IMR-90 (cell line): ENCODE measurements at regions not wholly inside any gene's neighbourhood (a gene's known extent, or its start where the extent isn't known, plus 50 kb on each side); places are given as distances from the start of the nearest gene placed in this dataset.

Experiments
- ATAC-seq: fragments of 200-7000 bp; cut with Tn5 transposase; 2 replicates; pipeline ENCODE4 v1.9.1; 2020; ENCODE audit warnings: low read depth, mild to moderate bottlenecking, moderate library complexity
- BruUV-seq: library from RNA; stranded (reverse); fragments of 400-500 nt; replicated peaks from 2 replicates; lab custom pipeline; 2021; lab: Mats Ljungman, UMichigan
- CTCF ChIA-PET: fragments of 300-600 bp; formaldehyde crosslinking; extraction: SDS; loops from one replicate; lab custom pipeline; 2021; ENCODE audit warnings: antibody characterized with exemption; lab: Yijun Ruan, JAX
- POLR2A ChIA-PET: fragments of 300-600 bp; sonication (Branson Sonifier 250); formaldehyde crosslinking; loops from one replicate; lab custom pipeline; 2022; ENCODE audit warnings: antibody characterized with exemption; ENCODE audit not compliant: unreplicated experiment; lab: Charles Lee
- DNase-seq: peaks from one replicate; pipeline ENCODE4 v3.0.0; 2013
- H2AFZ ChIP-seq: replicated peaks from 2 replicates; pipeline ENCODE3; 2013; ENCODE audit warnings: low read length, mild to moderate bottlenecking; ENCODE audit not compliant: poor library complexity
- H2AK5ac ChIP-seq: 2 replicates; pipeline ENCODE4 v1.6.1; 2013; ENCODE audit warnings: low read depth, low read length, inconsistent platforms
- H2AK9ac ChIP-seq: replicated peaks from 2 replicates; pipeline ENCODE3; 2013; ENCODE audit warnings: mild to moderate bottlenecking, low read depth, low read length, moderate library complexity; ENCODE audit not compliant: poor library complexity
- H2BK120ac ChIP-seq: 2 replicates; pipeline ENCODE4 v1.6.1; 2013; ENCODE audit warnings: low read depth, low read length, inconsistent platforms
- H2BK15ac ChIP-seq: 3 replicates; pipeline ENCODE4 v1.6.1; 2013; ENCODE audit warnings: low read depth, low read length, inconsistent platforms
- H2BK20ac ChIP-seq: 2 replicates; pipeline ENCODE4 v1.6.1; 2013; ENCODE audit warnings: low read depth, mild to moderate bottlenecking, inconsistent platforms, low read length, moderate library complexity
- H2BK5ac ChIP-seq: 2 replicates; pipeline ENCODE4 v1.6.1; 2013; ENCODE audit warnings: mild to moderate bottlenecking, low read depth, low read length, inconsistent platforms; ENCODE audit not compliant: poor library complexity, severe bottlenecking
- H3K14ac ChIP-seq: replicated peaks from 2 replicates; pipeline ENCODE4 v1.6.1; 2013; ENCODE audit warnings: low read depth, low read length, inconsistent platforms
- H3K18ac ChIP-seq: 2 replicates; pipeline ENCODE4 v1.6.1; 2013; ENCODE audit warnings: low read depth, low read length, control low read depth
- H3K23ac ChIP-seq: 2 replicates; pipeline ENCODE4 v1.6.1; 2013; ENCODE audit warnings: low read depth, low read length, inconsistent platforms
- H3K27ac ChIP-seq: 2 replicates; pipeline ENCODE4 v1.5.1; 2013; ENCODE audit warnings: mild to moderate bottlenecking, control low read depth, low read length; ENCODE audit not compliant: insufficient read depth
- H3K27me3 ChIP-seq: 2 replicates; pipeline ENCODE4 v1.6.1; 2013; ENCODE audit warnings: low read length; ENCODE audit not compliant: control insufficient read depth, insufficient read depth
- H3K36me3 ChIP-seq: 2 replicates; pipeline ENCODE4 v1.6.1; 2013; ENCODE audit warnings: low read length, mixed read lengths; ENCODE audit not compliant: control insufficient read depth, insufficient read depth
- H3K4ac ChIP-seq: 2 replicates; pipeline ENCODE4 v1.6.1; 2013; ENCODE audit warnings: low read depth, low read length, inconsistent platforms
- H3K4me1 ChIP-seq: 2 replicates; pipeline ENCODE4 v1.6.1; 2013; ENCODE audit warnings: low read length, mixed read lengths; ENCODE audit not compliant: control insufficient read depth, insufficient read depth
- H3K4me2 ChIP-seq: 2 replicates; pipeline ENCODE4 v1.6.1; 2013; ENCODE audit warnings: low read depth, mild to moderate bottlenecking, control low read depth, low read length, moderate library complexity
- H3K4me3 ChIP-seq: 2 replicates; pipeline ENCODE4 v1.5.1; 2013; ENCODE audit warnings: low read depth, mild to moderate bottlenecking, control low read depth, low read length, moderate library complexity; ENCODE audit not compliant: insufficient read depth
- H3K56ac ChIP-seq: 2 replicates; pipeline ENCODE4 v1.6.1; 2013; ENCODE audit warnings: low read length, inconsistent platforms; ENCODE audit not compliant: insufficient read depth; ENCODE audit errors: extremely low read depth
- H3K79me1 ChIP-seq, 2 experiments: 2 replicates each; pipeline ENCODE4 v1.6.1; 2013; ENCODE audit warnings: low read length in 2 of 2, inconsistent platforms in 1 of 2, low read depth in 1 of 2
- H3K9ac ChIP-seq: 2 replicates; pipeline ENCODE4 v1.6.1; 2013; ENCODE audit warnings: low read depth, low read length, control low read depth
- H3K9me1 ChIP-seq: 2 replicates; pipeline ENCODE4 v1.6.1; 2013; ENCODE audit warnings: low read length, inconsistent platforms; ENCODE audit not compliant: insufficient read depth
- H3K9me3 ChIP-seq: 2 replicates; pipeline ENCODE4 v1.6.1; 2013; ENCODE audit warnings: low read length; ENCODE audit not compliant: control insufficient read depth, insufficient read depth
- H4K20me1 ChIP-seq: 2 replicates; pipeline ENCODE4 v1.6.1; 2013; ENCODE audit warnings: low read length, inconsistent platforms; ENCODE audit not compliant: insufficient read depth
- H4K5ac ChIP-seq: 2 replicates; pipeline ENCODE4 v1.6.1; 2013; ENCODE audit warnings: mild to moderate bottlenecking, low read depth, low read length, control low read depth
- H4K8ac ChIP-seq, 2 experiments: 2 replicates each; pipeline ENCODE4 v1.6.1; 2013; ENCODE audit warnings: low read depth in 2 of 2, low read length in 2 of 2, control low read depth in 1 of 2, inconsistent platforms in 1 of 2
- H4K91ac ChIP-seq: 2 replicates; pipeline ENCODE4 v1.6.1; 2013; ENCODE audit warnings: low read depth, low read length, inconsistent platforms; ENCODE audit not compliant: insufficient read depth
- BHLHE40 ChIP-seq: fragments of 150-350 bp; IDR thresholded peaks from 2 replicates; pipeline ENCODE4 v1.6.1; 2016; ENCODE audit warnings: mild to moderate bottlenecking, low read depth, low read length
- CEBPB ChIP-seq: IDR thresholded peaks from 2 replicates; pipeline ENCODE4 v1.6.1; 2012; ENCODE audit warnings: low read depth, low read length, improper control_type of control experiment
- CHD1 ChIP-seq: IDR thresholded peaks from 2 replicates; pipeline ENCODE4 v1.6.1; 2012; ENCODE audit warnings: low read depth, low read length, improper control_type of control experiment
- CTCF ChIP-seq: conservative IDR thresholded peaks from 2 replicates; pipeline ENCODE4 v1.5.1; 2012; ENCODE audit warnings: mild to moderate bottlenecking, low read depth, low read length, improper control_type of control experiment
- ELK1 ChIP-seq: fragments of 150-350 bp; IDR thresholded peaks from 2 replicates; pipeline ENCODE4 v1.6.1; 2016; ENCODE audit warnings: low read depth, mild to moderate bottlenecking, low read length, moderate library complexity, borderline replicate concordance
- FOS ChIP-seq: fragments of 150-350 bp; IDR thresholded peaks from 2 replicates; pipeline ENCODE4 v1.6.1; 2016; ENCODE audit warnings: low read depth, low read length
- MAFK ChIP-seq: IDR thresholded peaks from 2 replicates; pipeline ENCODE4 v1.6.1; 2012; ENCODE audit warnings: low read depth, low read length, improper control_type of control experiment
- MAZ ChIP-seq: IDR thresholded peaks from 2 replicates; pipeline ENCODE4 v1.6.1; 2012; ENCODE audit warnings: low read depth, mild to moderate bottlenecking, low read length, improper control_type of control experiment, moderate library complexity, borderline replicate concordance
- MXI1 ChIP-seq: IDR thresholded peaks from 2 replicates; pipeline ENCODE4 v1.6.1; 2012; ENCODE audit warnings: low read depth, mild to moderate bottlenecking, low read length, moderate library complexity, borderline replicate concordance
- NFE2L2 ChIP-seq: fragments of 150-350 bp; IDR thresholded peaks from 2 replicates; pipeline ENCODE4 v1.6.1; 2016; ENCODE audit warnings: low read depth, mild to moderate bottlenecking, low read length
- POLR2A ChIP-seq: IDR thresholded peaks from 2 replicates; pipeline ENCODE4 v1.6.1; 2012; ENCODE audit warnings: mild to moderate bottlenecking, low read depth, low read length
- RAD21 ChIP-seq: IDR thresholded peaks from 2 replicates; pipeline ENCODE4 v1.6.1; 2012; ENCODE audit warnings: low read length, improper control_type of control experiment
- RCOR1 ChIP-seq: IDR thresholded peaks from 2 replicates; pipeline ENCODE4 v1.6.1; 2012; ENCODE audit warnings: mild to moderate bottlenecking, low read length, improper control_type of control experiment; ENCODE audit not compliant: insufficient replicate concordance
- RFX5 ChIP-seq: IDR thresholded peaks from 2 replicates; pipeline ENCODE4 v1.8.0; 2012; ENCODE audit warnings: low read depth, mild to moderate bottlenecking, low read length, moderate library complexity
- SMC3 ChIP-seq: fragments of 150-350 bp; IDR thresholded peaks from 2 replicates; pipeline ENCODE4 v1.6.1; 2016; ENCODE audit warnings: low read depth, mild to moderate bottlenecking, antibody characterized with exemption, low read length, moderate library complexity
- USF2 ChIP-seq: fragments of 150-350 bp; IDR thresholded peaks from 2 replicates; pipeline ENCODE4 v1.6.1; 2017; ENCODE audit warnings: mild to moderate bottlenecking, antibody characterized with exemption, low read length, low read depth
- WGBS, 2 experiments: methylation state at CpG; one replicate each; pipeline versions ENCODE4 v1.1.5 to v1.1.7; 2013; ENCODE audit warnings: missing lambda C conversion rate in 2 of 2; ENCODE audit not compliant: insufficient read length in 1 of 2; ENCODE audit errors: extremely low coverage in 2 of 2; 5-methylcytosine and 5-hydroxymethylcytosine counted together
- dilution Hi-C: fragments of 300-500 bp; cut with HindIII; formaldehyde crosslinking; loops from one replicate; pipeline ENCODE4 v1.14.3; 2018; ENCODE audit warnings: low sequenced_read_pairs; ENCODE audit not compliant: unreplicated experiment
- in situ Hi-C: fragments of 300-500 bp; cut with MboI; formaldehyde crosslinking; loops from 3 replicates; pipeline ENCODE4 v1.14.3; 2019; ENCODE audit warnings: low sequenced_read_pairs, inconsistent platforms, mixed read lengths
- intact Hi-C: fragments of 100-400 bp; cut with micrococcal nuclease; formaldehyde crosslinking; loops from 2 replicates; pipeline ENCODE4 v1.10.0; 2022

- in situ Hi-C loops: no loop called here
- Histone ChIP-seq H4K5ac (no peak overlapping the region), H3K4me1 (no peaks in the 10 kb centered on the region), H3K27ac (no peak overlapping the region), H3K4me3 (no peak overlapping the region), H2BK120ac (no peak overlapping the region), H2AK5ac (no peak overlapping the region), H2BK20ac (no peak overlapping the region), H3K9me1 (no peaks in the 10 kb centered on the region), H2AFZ (no peak overlapping the region), H2BK15ac (no peak overlapping the region), H4K20me1 (no peaks in the 10 kb centered on the region), H3K9me3 (no peaks in the 10 kb centered on the region), H3K36me3 (no peaks in the 10 kb centered on the region), H3K79me1 (no peaks in the 10 kb centered on the region), H4K91ac (no peak overlapping the region), H3K23ac (no peak overlapping the region), H3K9ac (no peak overlapping the region), H4K8ac (no peak overlapping the region), H3K56ac (no peak overlapping the region), H3K4ac (no peak overlapping the region), H2AK9ac (no peak overlapping the region), H2BK5ac (no peak overlapping the region), H3K4me2 (no peak overlapping the region), H3K14ac (no peak overlapping the region), H3K18ac (no peak overlapping the region), H3K27me3 (no peaks in the 10 kb centered on the region)
- TF ChIP-seq RFX5 (no peak), RAD21 (no peak), CTCF (no peak), BHLHE40 (no peak), CHD1 (no peak), NFE2L2 (no peak), MXI1 (no peak), CEBPB (no peak), FOS (no peak), SMC3 (no peak), RCOR1 (no peak), POLR2A (no peak), MAFK (no peak), MAZ (no peak), ELK1 (no peak), USF2 (no peak)
- no TSS peak for BruUV-seq
- DNase-seq (no peak), ATAC-seq (no peak)
- CTCF ChIA-PET: no interaction called here
- dilution Hi-C loops: no loop called here
- POLR2A ChIA-PET: no interaction called here
- intact Hi-C loops: no loop called here
- 90% methylated on average over 3 of the region's 5 CpGs; no CpG with 5 or more reads in 1 of the 2 experiments for WGBS, 2 experiments
Measured at GRCh38 chrX:51836823-51837222, 56.6 kb upstream of the MAGED1 start.
